ENCODE measurements at regions not wholly inside any gene's neighbourhood (a gene's known extent, or its start where the extent isn't known, plus 50 kb on each side); places are given as distances from the start of the nearest gene placed in this dataset.

DNA sequence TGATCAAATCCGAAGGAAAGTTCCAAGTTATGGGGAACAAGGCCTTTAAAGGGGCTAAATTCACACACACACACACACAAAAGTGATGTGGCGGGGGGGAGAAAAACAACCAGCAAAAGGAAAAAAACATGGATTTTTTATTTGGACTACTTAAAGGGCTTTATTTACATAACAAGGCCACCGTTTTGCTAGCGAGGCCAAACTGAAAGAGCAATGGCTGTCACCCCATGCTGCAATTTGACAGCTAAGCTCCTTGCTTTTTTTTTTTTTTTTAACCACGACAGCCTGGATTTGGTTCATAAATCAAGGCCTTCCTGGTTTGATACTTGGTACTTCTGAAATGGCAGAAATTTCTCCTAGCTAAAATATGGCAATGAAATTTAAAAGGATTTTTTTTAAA, 99.6 kb upstream of the PTCHD1 start:
- Histone ChIP-seq H3K27ac (ENCODE audit: low read depth in 1 of 2, low read length in 2 of 2) (no peak overlapping the region), H3K36me3 (ENCODE audit: insufficient read depth, low read length) (no peaks in the 10 kb centered on the region), H3K4me3 (ENCODE audit: low read length) (no peak overlapping the region), H3K4me1 (ENCODE audit: insufficient read depth, low read length) (no peaks in the 10 kb centered on the region), H3K9me3 (ENCODE audit: control insufficient read depth in 1 of 2, insufficient read depth in 1 of 2, low read length in 2 of 2) (no peaks in the 10 kb centered on the region), H3K27me3 (ENCODE audit: control insufficient read depth in 1 of 2, insufficient read depth in 2 of 2, low read length in 2 of 2) (no peaks in the 10 kb centered on the region)
- Mint-ChIP-seq H3K27me3 (no peaks in the 10 kb centered on the region), H3K4me3 (no peak overlapping the region), H3K4me1 (ENCODE audit: low read depth) (no peaks in the 10 kb centered on the region), H3K27ac (no peak overlapping the region), H3K9me3 (no peaks in the 10 kb centered on the region), H3K36me3 (ENCODE audit: low read depth) (no peaks in the 10 kb centered on the region)
- intact Hi-C loops (cut with DNase I, micrococcal nuclease) = no loop called here
- DNase-seq = no peak
- TF ChIP-seq, protein P1, sequence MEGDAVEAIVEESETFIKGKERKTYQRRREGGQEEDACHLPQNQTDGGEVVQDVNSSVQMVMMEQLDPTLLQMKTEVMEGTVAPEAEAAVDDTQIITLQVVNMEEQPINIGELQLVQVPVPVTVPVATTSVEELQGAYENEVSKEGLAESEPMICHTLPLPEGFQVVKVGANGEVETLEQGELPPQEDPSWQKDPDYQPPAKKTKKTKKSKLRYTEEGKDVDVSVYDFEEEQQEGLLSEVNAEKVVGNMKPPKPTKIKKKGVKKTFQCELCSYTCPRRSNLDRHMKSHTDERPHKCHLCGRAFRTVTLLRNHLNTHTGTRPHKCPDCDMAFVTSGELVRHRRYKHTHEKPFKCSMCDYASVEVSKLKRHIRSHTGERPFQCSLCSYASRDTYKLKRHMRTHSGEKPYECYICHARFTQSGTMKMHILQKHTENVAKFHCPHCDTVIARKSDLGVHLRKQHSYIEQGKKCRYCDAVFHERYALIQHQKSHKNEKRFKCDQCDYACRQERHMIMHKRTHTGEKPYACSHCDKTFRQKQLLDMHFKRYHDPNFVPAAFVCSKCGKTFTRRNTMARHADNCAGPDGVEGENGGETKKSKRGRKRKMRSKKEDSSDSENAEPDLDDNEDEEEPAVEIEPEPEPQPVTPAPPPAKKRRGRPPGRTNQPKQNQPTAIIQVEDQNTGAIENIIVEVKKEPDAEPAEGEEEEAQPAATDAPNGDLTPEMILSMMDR (IDR thresholded peaks at IDR 0.05) = no peak
- POLR2A ChIA-PET = no interaction called here
- CTCF ChIA-PET = no interaction called here
- no peak for ATAC-seq (ENCODE audit: poor library complexity)

DNA sequence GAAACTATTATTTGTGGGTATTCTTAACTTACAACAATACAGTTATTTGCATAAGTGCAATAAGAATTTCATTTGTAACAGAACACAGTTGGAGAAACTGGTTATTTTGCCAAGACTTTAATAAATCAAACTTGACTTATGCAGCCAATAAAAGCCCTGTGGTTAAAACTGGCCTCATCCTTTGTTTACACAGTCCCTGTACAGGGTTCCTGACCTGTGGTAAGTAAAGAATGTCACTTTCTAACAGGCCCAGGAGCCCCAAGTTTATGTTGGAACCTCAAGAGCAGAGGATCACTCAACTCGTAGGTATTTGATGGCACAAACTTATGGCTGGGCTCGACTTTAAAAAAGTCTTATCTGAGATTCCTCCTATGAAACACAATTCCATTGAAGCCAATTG, 88.6 kb upstream of the PTCHD1 start:
- Mint-ChIP-seq H3K9me3 (peaks cover 3% of the 10 kb centered on the region), H3K27ac (no peak overlapping the region), H3K36me3 (ENCODE audit: low read depth) (no peaks in the 10 kb centered on the region), H3K4me1 (ENCODE audit: low read depth) (no peaks in the 10 kb centered on the region), H3K4me3 (no peak overlapping the region), H3K27me3 (no peaks in the 10 kb centered on the region)
- no peak for DNase-seq
- Histone ChIP-seq H3K4me1 (ENCODE audit: insufficient read depth, low read length) (no peaks in the 10 kb centered on the region), H3K36me3 (ENCODE audit: insufficient read depth, low read length) (no peaks in the 10 kb centered on the region), H3K27ac (ENCODE audit: low read depth in 1 of 2, low read length in 2 of 2) (no peak overlapping the region), H3K4me3 (ENCODE audit: low read length) (no peak overlapping the region), H3K9me3 (ENCODE audit: control insufficient read depth in 1 of 2, insufficient read depth in 1 of 2, low read length in 2 of 2) (peaks cover 0 to 5% of the 10 kb centered on the region in 2 experiments), H3K27me3 (ENCODE audit: control insufficient read depth in 1 of 2, insufficient read depth in 2 of 2, low read length in 2 of 2) (no peaks in the 10 kb centered on the region)
- ChIA-PET CTCF (no interaction called here), POLR2A (no interaction called here)
- intact Hi-C loops (cut with DNase I, micrococcal nuclease) = no loop called here
- no peak for ATAC-seq (ENCODE audit: poor library complexity)
- TF ChIP-seq, protein P1 (IDR thresholded peaks at IDR 0.05) = no peak

DNA sequence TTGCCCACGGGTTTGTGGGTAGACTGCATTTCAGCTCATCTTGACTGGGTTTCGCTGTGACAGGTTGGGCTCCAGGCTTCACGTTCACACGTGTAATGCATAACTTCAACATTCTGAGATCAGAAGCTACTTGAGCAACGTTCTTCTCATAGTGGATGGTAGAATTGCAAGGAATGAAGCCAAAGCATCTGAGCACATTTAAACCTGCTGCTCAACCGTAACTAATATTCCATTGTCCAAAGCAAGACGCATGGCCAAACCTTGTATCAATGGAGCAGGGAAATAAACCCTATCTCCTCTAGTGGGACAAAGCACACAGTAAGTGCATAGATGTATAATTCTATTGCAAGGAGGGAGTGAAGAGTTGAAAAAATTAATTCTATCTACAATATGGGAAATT, 86.5 kb upstream of the PTCHD1 start:
- intact Hi-C loops (cut with DNase I, micrococcal nuclease) = no loop called here
- no peaks in the 10 kb centered on the region for H3K27me3 Mint-ChIP-seq
- no peak overlapping the region for H3K27ac Mint-ChIP-seq
- ChIA-PET POLR2A (no interaction called here), CTCF (no interaction called here)
- H3K36me3 Mint-ChIP-seq (ENCODE audit: low read depth) = no peaks in the 10 kb centered on the region
- no peak for ATAC-seq (ENCODE audit: poor library complexity)
- DNase-seq = no peak
- TF ChIP-seq, protein P1 (IDR thresholded peaks at IDR 0.05) = no peak
- Histone ChIP-seq H3K4me3 (ENCODE audit: low read length) (no peak overlapping the region), H3K27ac (ENCODE audit: low read depth in 1 of 2, low read length in 2 of 2) (no peak overlapping the region), H3K27me3 (ENCODE audit: control insufficient read depth in 1 of 2, insufficient read depth in 2 of 2, low read length in 2 of 2) (no peaks in the 10 kb centered on the region), H3K4me1 (ENCODE audit: insufficient read depth, low read length) (no peaks in the 10 kb centered on the region), H3K9me3 (ENCODE audit: control insufficient read depth in 1 of 2, insufficient read depth in 1 of 2, low read length in 2 of 2) (peaks cover 0 to 5% of the 10 kb centered on the region in 2 experiments), H3K36me3 (ENCODE audit: insufficient read depth, low read length) (no peaks in the 10 kb centered on the region)
- H3K4me3 Mint-ChIP-seq = no peak overlapping the region
- H3K9me3 Mint-ChIP-seq = peaks cover 3% of the 10 kb centered on the region
- H3K4me1 Mint-ChIP-seq (ENCODE audit: low read depth) = no peaks in the 10 kb centered on the region
